T1000 (cell line): ENCODE measurements at regions not wholly inside any gene's neighbourhood (a gene's known extent, or its start where the extent isn't known, plus 50 kb on each side); places are given as distances from the start of the nearest gene placed in this dataset.

Experiments
- DNase-seq: peaks from one replicate; lab custom pipeline; 2025; ENCODE audit warnings: mixed read lengths; lab: John Stamatoyannopoulos, UW

DNA sequence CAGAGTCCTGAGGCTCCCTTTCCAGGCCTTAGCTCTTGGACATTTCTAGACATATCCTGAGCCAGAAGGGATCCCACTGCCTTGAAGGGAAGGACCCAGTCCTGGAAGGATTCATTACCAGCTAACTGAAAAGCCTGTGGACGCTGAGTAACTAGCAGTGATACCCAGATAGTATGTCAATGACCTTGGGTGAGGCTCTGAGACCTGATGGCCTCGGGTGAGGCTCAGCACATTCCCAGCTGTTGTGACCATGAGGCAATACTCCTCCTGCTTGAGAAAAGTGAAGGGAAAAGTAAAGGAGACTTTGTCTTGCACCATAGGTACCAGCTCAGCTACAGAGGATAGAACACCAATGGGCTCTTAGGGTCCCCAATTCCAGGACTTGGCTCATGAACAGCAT, 268.1 kb downstream of the DKK2 start:
- no peak for DNase-seq

DNA sequence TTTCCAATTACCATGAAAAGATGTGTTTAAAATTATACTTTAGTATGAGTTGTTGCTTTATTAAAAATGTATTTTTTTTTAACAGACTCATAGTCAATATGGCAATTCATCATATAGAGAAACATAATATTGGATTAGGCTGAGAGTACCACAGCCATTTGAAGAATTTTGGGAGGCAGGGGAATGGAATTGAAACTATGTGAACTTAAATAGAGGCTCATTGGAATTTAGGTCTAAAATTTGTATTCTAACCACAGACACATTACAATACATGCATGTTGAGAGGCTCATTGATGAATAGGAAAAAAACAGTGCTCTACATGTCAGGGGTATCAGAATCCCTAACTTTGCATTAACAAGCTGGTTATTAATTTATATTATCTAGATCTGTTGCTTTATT, 269.6 kb downstream of the DKK2 start:
- no peak for DNase-seq

DNA sequence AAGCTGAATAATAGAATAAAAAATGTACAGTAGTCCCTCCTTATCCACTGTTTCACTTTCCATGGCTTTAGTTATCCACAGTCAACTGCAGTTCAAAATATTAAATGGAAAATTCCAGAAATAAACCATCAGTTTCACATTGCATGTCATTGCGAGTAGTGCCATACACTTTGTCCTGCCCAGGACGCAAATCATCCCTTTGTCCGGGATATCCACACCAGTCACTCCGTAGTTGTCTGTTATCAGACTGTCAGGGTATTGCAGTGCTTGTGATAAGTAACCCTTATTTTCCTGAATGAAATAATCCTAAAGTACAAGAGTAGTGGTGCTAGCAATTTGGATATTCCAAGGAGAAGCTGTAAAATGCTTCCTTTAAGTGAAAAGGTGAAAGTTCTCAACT, 271.3 kb downstream of the DKK2 start:
- DNase-seq = no peak

DNA sequence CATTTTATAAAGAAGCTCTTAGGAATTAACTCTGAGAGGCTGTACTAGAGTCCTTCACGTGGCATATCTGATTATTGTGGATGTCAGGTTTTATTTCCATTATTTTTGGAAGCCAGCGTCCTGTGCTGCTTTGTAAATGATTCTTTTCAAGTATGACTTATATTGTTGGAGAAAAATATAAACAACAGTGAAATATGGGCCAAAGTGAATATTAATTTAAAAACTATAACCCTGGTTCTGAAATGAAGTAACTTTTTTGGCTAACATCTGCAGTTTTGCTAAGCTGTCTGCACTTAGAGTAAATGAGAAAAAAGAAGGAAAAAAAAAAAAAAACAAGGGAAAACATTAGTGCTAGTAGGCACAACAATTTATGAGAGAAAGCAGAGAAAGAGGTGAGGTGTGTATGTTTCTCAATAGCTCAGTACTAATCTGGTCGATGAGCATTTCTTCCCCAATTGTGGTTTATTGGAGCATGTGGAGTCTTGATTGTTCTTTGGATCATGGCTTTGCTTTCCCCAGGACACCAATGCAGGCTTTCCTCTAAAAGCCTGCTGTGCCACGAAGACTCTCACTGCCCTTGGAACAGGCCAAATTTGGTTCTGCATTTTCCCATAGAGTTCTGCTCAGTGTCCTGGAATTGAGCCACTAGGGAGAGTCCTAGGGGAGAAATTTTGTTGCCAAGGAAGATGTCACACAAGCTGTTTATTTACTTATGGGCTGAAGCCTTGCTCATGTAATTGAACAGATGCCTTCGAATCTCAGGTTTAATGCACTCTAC, 273.3 kb downstream of the DKK2 start:
- no peak for DNase-seq

DNA sequence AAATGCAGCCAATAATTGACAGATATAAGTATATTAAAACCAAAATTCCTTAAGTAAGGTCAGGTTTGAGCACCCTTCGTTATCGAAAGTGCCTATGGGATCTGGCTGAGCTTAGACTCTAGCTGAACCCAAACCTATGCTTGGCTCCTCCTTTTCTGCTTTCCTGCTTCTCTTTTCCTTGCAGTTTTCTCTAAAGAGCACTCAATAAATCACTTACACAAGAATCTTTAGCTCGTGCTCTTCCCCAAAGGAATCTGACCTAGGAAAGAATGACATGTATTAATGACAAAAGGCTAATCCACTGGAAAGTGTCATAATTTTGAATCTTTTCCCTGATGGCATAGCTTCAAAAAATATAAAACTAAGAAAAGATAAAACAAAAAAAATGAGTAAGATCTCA, 282.7 kb downstream of the DKK2 start:
- no peak for DNase-seq

DNA sequence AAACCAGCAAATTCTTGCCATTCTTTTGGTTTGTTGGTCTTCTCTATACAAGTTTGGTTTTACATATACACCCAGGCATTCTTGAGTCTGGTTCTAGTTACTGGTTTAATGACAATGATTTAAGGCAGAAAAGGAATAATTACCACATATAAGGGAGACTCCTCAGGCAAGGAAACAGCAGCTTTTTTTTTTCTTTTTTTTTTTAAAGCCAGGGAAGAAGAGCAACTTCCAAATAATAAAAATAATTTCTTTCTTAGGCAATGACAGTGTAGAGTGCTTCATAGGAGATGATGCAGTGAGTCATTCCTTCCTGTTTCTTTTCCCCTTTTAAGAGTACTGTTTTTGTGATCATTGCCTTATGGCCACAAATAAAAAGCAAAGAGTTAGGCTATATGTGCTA, 289.7 kb downstream of the DKK2 start:
- no peak for DNase-seq

DNA sequence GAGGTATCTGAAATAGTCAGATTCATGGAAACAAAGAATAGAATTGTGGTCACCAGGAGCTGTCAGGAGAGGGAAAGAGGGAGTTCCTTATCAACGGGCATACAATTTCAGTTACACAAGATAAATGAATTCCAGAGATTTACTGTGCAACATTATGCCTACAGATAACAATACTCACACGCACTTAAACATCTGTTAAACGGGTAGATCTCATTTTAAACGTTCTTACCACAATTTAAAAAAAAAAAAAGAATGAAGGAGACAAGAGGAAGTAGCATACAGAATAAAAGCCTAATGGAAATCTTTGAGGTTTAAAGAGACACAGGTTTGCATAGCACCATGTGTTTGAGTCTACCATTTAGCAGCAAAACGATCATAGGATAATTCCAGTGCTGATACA, 298.0 kb downstream of the DKK2 start:
- no peak for DNase-seq

DNA sequence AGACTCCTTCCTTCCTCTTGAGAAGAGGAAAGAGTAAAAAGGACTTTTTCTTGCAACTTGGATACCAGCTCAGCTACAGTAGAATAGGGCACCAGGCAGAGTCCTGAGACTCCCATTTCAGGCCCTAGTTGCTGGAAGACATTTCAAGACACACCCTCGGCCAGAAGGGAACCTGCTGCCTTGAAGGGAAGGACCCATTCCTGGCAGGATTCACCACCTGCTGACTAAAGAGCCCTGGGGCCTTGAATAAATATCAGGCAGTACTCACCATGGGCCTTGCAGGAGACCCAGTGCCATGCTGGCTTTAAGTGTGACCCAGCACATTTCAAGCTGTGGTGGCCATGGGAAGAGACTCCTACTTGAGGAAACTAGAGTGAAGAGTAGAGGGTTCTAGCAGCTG, 317.6 kb downstream of the DKK2 start:
- no peak for DNase-seq

DNA sequence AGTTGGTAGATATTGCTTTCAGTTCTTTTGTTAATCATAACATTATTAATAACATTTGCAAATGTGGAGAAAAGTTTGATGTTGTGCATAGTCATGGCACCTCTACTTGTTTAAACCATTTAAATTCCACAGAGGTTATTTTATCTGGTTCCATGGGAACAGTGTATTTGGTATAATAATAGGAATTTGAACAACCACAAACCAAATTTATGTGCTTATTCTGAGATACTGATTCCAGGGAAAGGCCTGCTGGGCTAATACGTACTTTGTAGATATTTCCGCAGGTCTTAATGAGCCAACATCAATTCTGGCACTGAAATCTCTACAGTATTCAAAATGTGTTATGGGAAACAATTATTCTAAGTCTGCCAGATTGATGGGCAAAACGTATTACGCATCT, 319.0 kb downstream of the DKK2 start:
- no peak for DNase-seq

DNA sequence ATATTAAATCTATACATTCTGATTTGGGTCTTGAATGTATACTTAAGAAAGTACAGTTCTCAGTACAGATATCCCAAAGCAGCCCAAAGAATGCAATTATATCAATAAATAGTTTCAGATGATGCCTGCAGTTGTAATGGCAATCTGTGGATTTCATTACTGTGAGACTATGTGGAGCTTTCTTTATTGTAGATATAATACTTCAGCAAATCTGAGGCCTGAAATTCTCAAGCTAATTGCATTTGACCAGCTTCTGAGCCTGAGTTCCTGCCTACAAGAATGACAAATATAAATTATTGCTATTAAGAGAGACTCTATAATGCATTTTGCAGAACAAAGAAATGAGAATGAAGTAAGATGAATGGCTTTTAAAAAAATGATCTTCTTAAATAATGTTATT, 320.3 kb downstream of the DKK2 start:
- no peak for DNase-seq

DNA sequence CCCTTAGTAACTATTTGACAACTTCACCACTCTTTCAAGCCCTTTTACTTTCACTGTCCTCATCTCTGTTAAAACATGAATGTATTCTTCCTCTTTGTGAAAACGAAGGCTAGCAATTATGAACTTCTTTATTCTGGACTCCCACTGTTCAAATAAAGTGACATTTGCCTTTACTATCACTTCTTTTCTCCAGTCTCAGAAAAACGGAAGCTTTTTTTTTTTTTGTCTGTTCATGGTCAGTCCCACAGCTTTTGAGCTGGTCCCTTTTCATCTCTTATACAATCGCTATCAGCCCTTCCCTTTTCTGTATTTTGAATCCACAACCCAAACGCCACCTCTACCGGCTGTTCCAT, 327.7 kb downstream of the DKK2 start:
- DNase-seq = no peak

DNA sequence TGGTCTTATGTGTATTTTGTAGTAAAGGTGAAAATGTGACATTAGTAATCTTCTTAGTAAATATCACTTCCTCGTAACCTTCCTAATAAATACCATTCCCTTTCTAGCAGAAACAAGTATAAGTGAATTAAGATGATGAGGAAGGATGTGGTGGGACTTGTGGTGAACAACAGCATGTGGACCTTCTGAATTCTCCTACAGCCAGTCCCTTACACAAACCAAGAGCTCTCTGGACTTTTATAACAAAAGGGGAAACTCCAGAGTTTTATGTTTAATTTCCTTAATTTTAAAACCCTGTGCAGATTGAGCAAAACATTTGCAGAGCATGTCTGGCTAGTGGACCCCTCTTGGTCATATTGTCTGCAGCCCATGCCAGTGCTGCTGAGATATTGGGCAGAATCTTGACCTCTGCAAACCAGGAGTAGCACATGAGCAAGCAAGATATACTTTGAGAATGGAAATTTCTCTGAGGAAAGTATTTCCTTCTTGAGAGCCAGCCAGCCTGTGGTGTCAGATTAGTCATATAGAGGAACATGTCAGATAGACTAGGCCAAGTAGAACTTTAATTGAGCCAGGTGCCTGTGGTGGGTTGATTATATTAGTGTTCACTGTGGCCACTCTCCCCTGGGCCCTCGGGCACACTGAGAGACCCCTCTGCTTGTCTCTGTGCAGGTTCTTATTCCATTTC, 328.2 kb downstream of the DKK2 start:
- no peak for DNase-seq

DNA sequence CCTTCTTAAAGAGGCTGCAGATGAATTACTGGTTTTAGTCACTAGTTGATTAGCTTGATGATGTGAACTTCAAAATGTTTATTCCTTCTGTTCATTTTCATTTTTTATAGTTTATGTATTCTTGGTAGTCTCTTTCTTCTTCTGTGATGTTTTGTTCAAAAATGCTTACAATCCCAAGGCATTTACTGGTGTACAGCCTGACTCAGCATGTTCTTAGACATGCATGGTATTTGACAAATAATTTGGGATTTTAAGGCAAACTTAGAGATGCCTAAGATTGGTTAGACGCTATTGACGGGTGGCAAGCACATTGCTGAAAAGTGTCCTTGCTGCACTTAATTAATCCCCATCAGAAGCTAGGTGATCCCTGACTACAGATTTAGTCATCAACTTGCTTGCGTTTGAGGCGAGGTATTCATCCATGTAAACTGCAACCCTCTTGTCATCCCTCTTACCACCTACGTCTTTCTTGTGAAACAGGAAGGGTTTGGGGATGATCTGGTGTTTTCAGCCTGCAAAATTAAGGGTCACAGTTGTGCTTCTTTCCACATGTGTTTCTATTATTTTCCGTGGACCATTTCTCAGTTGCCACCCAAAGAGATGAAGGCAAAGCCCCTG, 331.8 kb downstream of the DKK2 start:
- no peak for DNase-seq

DNA sequence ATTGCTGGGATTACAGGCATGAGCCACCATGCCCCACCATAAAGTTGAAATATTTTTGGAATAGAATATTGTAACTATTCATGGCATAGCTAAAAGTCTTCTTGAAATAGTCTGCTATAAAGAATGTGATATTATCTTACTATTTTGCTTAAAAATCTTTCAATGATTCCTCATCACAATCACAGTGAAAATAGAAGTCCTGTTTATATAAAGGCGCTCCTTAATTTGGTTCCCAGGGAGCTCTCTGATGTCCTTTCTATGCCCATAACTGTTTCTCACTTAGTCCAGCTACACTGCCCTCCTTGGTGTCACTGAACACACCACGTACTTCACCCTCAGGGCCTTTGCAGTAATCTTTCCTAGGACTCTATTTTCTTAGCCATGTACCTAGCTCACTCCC, 331.7 kb upstream of the GIMD1 start:
- DNase-seq = no peak

DNA sequence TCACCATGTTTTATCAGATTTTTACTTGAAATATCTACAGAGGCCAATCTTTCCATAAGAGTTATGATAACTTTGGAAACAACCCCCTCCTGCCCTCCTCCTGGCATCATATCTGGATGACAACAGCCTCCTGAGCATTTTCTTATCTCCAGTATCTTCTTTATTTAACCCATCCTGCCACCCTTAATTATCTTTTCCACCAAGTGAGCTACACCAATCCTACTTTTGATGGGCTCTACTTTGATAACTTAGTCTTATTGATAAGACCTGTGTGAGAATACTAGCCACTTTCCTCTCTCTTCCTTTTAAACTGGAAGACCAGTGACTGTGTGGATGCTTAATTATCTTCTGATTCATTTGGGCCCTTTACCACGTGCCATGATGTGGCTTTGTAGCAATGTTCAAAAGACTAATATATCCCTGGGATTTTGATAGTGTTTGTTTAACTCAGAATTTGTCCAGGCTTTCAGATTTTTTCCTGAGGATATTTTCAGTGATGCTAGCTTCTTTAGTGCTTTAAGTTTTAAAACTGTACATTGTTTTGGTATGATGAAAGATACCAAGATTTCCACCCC, 330.1 kb upstream of the GIMD1 start:
- no peak for DNase-seq

DNA sequence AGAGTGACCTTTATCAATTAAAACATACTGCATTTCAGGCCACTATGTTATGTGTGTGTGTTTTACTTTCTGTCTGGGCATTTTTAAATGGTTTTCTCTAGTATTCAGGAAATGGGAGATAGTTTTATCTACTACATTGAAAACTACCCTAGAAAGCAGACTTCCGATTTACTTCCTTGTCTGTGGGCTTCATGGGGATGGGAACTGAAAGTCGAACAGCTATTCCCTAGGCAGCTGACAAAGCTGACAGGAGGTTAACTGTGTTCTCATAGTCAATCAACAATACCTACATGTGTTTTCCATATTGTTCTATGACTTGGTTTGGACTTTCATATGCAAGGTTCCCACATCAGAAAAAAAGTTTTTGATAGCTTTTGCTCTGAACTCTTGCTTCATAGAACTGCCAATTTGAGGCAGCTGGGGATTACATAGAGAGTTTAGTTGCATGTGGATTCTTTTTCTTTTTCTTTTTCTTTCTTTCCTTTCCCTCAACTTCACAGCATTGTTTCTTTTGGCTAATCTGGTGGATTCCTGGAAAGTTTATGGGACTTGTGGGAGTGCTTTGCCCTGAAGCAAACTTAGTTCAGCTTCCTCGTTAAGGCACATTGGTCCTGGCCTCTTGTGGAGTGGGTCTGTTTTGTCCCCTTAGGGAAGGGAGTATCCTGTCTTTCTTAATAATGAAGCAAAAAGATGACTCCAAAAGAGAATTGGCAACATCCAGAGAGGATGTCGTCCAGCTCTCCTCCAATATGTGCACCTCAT, 327.1 kb upstream of the GIMD1 start:
- DNase-seq = peak; percentile 15

DNA sequence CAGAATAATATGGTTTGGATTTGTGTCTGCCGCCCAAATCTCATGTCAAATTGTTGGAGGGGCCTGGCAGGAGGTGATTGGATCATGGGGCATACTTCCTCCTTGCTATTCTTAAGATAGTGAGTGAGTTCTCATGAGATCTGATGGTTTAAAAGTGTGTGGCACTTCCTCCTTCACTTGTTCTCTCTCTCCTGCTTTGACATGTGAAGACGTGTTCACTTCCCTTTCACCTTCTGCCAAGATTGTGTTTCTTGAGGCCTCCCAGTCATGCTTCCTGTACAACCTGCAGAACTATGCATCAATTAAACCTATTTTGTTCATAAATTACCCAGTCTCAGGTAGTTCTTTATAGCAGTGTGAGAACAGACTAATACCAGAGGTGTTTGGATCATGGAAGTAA, 325.7 kb upstream of the GIMD1 start:
- DNase-seq = no peak

DNA sequence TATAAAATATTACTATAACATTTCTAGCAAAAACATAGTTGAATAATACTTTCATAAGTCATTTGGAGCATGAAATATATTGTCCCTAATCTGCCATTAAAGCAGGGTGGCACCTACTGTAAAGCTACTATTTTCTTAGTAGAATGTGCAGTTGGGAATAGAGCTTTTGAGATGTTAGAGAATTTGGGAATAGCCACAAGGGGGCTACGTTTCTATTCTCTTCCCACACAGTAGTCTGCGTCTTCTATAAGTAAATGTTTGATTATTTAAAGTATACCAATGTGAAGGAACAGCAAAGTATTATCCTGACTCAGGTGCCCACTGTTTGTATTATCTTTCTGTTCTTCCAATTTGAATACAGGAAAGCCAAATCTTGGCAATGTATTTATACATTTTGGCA, 323.2 kb upstream of the GIMD1 start:
- no peak for DNase-seq

DNA sequence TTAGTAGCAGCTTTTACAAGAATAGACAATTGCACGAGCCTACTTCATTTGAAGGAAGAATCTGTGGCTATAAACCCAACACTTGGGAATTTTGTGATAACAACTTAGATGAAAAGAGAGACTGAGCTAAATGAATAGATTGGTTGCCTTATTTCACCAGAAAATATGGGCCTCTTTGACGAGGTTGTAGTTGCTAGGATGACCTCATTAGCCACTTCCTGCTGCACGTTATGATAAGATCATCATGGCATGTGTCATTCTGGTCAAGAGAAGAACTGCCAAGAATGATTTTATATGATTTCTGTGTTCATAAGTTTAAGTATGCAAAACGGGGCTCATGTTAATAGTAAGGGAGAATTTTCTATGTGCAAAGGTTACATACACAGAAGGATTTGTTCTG, 321.9 kb upstream of the GIMD1 start:
- no peak for DNase-seq

DNA sequence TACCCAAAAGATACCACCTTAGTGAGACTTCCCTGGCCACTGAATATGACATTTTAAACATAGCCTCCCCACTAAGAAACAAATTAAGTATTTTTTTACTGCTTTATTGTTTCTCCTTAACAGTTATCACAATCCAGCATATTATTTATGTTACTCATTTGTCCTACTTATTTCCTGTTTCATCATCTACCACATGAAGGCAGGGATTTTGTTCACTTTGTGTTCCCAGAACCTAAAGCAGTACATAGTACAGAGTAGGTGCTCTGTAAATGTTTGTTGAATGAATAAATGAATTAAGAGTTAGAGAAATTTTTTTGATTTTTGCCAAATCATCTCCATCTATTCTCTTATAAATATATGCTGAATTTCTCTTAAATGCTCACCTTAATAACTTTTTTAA, 318.4 kb upstream of the GIMD1 start:
- no peak for DNase-seq

DNA sequence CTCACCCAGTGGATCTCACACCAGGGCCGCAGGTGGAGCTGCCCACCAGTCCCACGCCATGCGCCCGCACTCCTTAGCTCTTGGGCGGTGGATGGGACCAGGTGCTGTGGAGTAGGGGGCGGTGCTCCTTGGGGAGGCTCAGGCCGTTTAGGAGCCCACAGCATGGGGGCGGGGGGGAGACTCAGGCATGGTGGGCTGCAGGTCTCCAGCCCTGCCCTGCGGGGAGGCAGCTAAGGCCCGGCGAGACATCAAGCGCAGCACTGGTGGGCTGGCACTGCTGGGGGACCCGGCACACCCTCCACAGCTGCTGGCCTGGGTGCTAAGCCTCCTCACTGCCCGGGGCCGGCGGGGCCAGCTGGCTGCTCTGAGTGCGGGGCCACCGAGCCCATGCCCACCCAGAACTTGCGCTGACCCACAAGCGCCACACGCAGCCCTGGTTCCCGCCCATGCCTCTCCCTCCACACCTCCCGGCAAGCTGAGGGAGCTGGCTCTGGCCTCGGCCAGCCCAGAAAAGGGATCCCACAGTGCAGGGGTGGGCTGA, 312.9 kb upstream of the GIMD1 start:
- no peak for DNase-seq

DNA sequence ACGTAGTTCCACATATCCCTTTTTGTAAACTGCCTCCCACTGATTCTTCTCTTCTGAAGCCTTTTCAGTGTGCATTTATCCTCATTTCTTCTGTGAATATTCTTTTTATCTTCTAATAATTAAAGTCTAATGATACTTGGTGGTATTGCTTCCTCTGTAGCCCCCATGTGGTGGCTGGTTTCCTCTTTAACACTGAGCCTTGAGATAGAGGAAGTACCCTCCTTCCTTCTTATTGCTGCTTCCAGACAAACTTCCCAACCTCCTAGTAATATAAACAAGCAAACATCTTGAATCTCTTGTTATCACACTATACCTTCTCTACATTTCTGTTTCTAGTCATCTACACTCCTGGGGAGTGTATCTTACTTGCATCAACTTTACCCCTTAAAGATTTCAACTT, 310.5 kb upstream of the GIMD1 start:
- DNase-seq = no peak
